HUES48 (cell line): ENCODE measurements at regions not wholly inside any gene's neighbourhood (a gene's known extent, or its start where the extent isn't known, plus 50 kb on each side); places are given as distances from the start of the nearest gene placed in this dataset.
"Not testable (repeated sequence)": the region's sequence is repeated elsewhere in the genome, so short reads cannot be mapped to it uniquely, and the experiment has no call there.

Experiments used
- H3K27ac ChIP-seq: one replicate; pipeline ENCODE4 v1.7.0; 2013; ENCODE audit warnings: low read depth, low read length, inconsistent platforms
- H3K27me3 ChIP-seq: 2 replicates; pipeline ENCODE4 v1.6.1; 2013; ENCODE audit warnings: mild to moderate bottlenecking, low read length; ENCODE audit not compliant: control insufficient read depth, insufficient read depth
- H3K36me3 ChIP-seq: 2 replicates; pipeline ENCODE4 v1.6.1; 2013; ENCODE audit warnings: low read length; ENCODE audit not compliant: control insufficient read depth, insufficient read depth
- H3K4me1 ChIP-seq: 2 replicates; pipeline ENCODE4 v1.6.1; 2013; ENCODE audit warnings: mild to moderate bottlenecking, low read length; ENCODE audit not compliant: control insufficient read depth, insufficient read depth
- H3K4me3 ChIP-seq: 2 replicates; pipeline ENCODE4 v1.5.1; 2013; ENCODE audit warnings: mild to moderate bottlenecking, low read depth, low read length
- H3K9ac ChIP-seq: 2 replicates; pipeline ENCODE4 v1.6.1; 2013; ENCODE audit warnings: mild to moderate bottlenecking, low read depth, low read length, moderate library complexity
- H3K9me3 ChIP-seq: 2 replicates; pipeline ENCODE4 v1.6.1; 2013; ENCODE audit warnings: low read length; ENCODE audit not compliant: control insufficient read depth, insufficient read depth

- Histone ChIP-seq H3K9me3 (no peaks in the 10 kb centered on the region), H3K27ac (no peak overlapping the region), H3K4me1 (no peaks in the 10 kb centered on the region; the same call in 1 of the 2 replicates), H3K4me3 (no peak overlapping the region), H3K36me3 (no peaks in the 10 kb centered on the region), H3K27me3 (no peaks in the 10 kb centered on the region), H3K9ac (no peak overlapping the region)
Measured at GRCh38 chr4:189200353-189200752, 740.3 kb upstream of the FRG1 start.

GRCh38 chr4:189202182-189202868 is 738.3 kb upstream of the FRG1 start:
- no peaks in the 10 kb centered on the region for H3K36me3 ChIP-seq
- H3K27ac ChIP-seq: no peak overlapping the region
- H3K4me1 ChIP-seq: no peaks in the 10 kb centered on the region; the same call in 1 of the 2 replicates
- no peak overlapping the region for H3K9ac ChIP-seq
- H3K9me3 ChIP-seq: no peaks in the 10 kb centered on the region
- no peak overlapping the region for H3K4me3 ChIP-seq
- no peaks in the 10 kb centered on the region for H3K27me3 ChIP-seq

GRCh38 chr4:189202869-189203271 is 737.8 kb upstream of the FRG1 start:
- no peak overlapping the region for H3K4me3 ChIP-seq
- no peak overlapping the region for H3K9ac ChIP-seq
- H3K9me3 ChIP-seq: no peaks in the 10 kb centered on the region
- no peaks in the 10 kb centered on the region for H3K27me3 ChIP-seq
- no peaks in the 10 kb centered on the region for H3K36me3 ChIP-seq
- no peaks in the 10 kb centered on the region; the same call in 1 of the 2 replicates for H3K4me1 ChIP-seq
- H3K27ac ChIP-seq: no peak overlapping the region

GRCh38 chr4:189204616-189205015 is 736.1 kb upstream of the FRG1 start:
- no peaks in the 10 kb centered on the region for H3K27me3 ChIP-seq

GRCh38 chr4:189206953-189207352 is 733.7 kb upstream of the FRG1 start:
- Histone ChIP-seq H3K9me3 (no peaks in the 10 kb centered on the region), H3K27ac (no peak overlapping the region), H3K36me3 (no peaks in the 10 kb centered on the region), H3K27me3 (no peaks in the 10 kb centered on the region), H3K4me1 (no peaks in the 10 kb centered on the region), H3K9ac (no peak overlapping the region), H3K4me3 (no peak overlapping the region)

More at GRCh38 chr4:189204616-189205015, 736.1 kb upstream of the FRG1 start:
- H3K27ac ChIP-seq: no peak overlapping the region
- H3K36me3 ChIP-seq: no peaks in the 10 kb centered on the region
- no peak overlapping the region for H3K9ac ChIP-seq
- H3K4me1 ChIP-seq: no peaks in the 10 kb centered on the region; the same call in 1 of the 2 replicates
- no peak overlapping the region for H3K4me3 ChIP-seq
- no peaks in the 10 kb centered on the region for H3K9me3 ChIP-seq

GRCh38 chr4:189207872-189208271 is 732.8 kb upstream of the FRG1 start:
- Histone ChIP-seq H3K27me3 (no peaks in the 10 kb centered on the region), H3K9ac (no peak overlapping the region), H3K4me3 (no peak overlapping the region), H3K9me3 (no peaks in the 10 kb centered on the region), H3K36me3 (no peaks in the 10 kb centered on the region), H3K27ac (no peak overlapping the region), H3K4me1 (no peaks in the 10 kb centered on the region)

- no peaks in the 10 kb centered on the region for H3K9me3 ChIP-seq
- no peak overlapping the region for H3K9ac ChIP-seq
- H3K4me1 ChIP-seq: no peaks in the 10 kb centered on the region
- H3K36me3 ChIP-seq: no peaks in the 10 kb centered on the region
- no peak overlapping the region for H3K27ac ChIP-seq
- no peak overlapping the region for H3K4me3 ChIP-seq
- no peaks in the 10 kb centered on the region for H3K27me3 ChIP-seq
Measured at GRCh38 chr4:189215574-189215973, 725.1 kb upstream of the FRG1 start.

GRCh38 chr4:189221691-189222090 is 719.0 kb upstream of the FRG1 start:
- no peaks in the 10 kb centered on the region for H3K9me3 ChIP-seq
- H3K27ac ChIP-seq: no peak overlapping the region
- H3K9ac ChIP-seq: no peak overlapping the region
- no peak overlapping the region for H3K4me3 ChIP-seq
- no peaks in the 10 kb centered on the region for H3K4me1 ChIP-seq
- no peaks in the 10 kb centered on the region for H3K27me3 ChIP-seq
- no peaks in the 10 kb centered on the region for H3K36me3 ChIP-seq

- Histone ChIP-seq H3K27me3 (no peaks in the 10 kb centered on the region), H3K36me3 (no peaks in the 10 kb centered on the region), H3K4me1 (no peaks in the 10 kb centered on the region), H3K9me3 (no peaks in the 10 kb centered on the region), H3K9ac (no peak overlapping the region), H3K27ac (no peak overlapping the region), H3K4me3 (no peak overlapping the region)
Measured at GRCh38 chr4:189228726-189229125, 711.9 kb upstream of the FRG1 start.

GRCh38 chr4:189232274-189232673 is 708.4 kb upstream of the FRG1 start:
- Histone ChIP-seq H3K27me3 (no peaks in the 10 kb centered on the region), H3K4me3 (no peak overlapping the region), H3K9me3 (peaks cover 10% of the 10 kb centered on the region), H3K9ac (no peak overlapping the region), H3K36me3 (no peaks in the 10 kb centered on the region), H3K27ac (no peak overlapping the region), H3K4me1 (no peaks in the 10 kb centered on the region)

GRCh38 chr4:189233754-189234153 is 706.9 kb upstream of the FRG1 start:
- H3K4me3 ChIP-seq, H3K9ac ChIP-seq, H3K36me3 ChIP-seq, H3K4me1 ChIP-seq, H3K27ac ChIP-seq, H3K27me3 ChIP-seq: not testable (repeated sequence)
- H3K9me3 ChIP-seq: peaks cover 17% of the 10 kb centered on the region
